IMR-90 (cell line): ENCODE measurements at regions not wholly inside any gene's neighbourhood (a gene's known extent, or its start where the extent isn't known, plus 50 kb on each side); places are given as distances from the start of the nearest gene placed in this dataset.
"Not testable (repeated sequence)": the region's sequence is repeated elsewhere in the genome, so short reads cannot be mapped to it uniquely, and the experiment has no call there.

Source experiments
- ATAC-seq: fragments of 200-7000 bp; cut with Tn5 transposase; 2 replicates; pipeline ENCODE4 v1.9.1; 2020; ENCODE audit warnings: low read depth, mild to moderate bottlenecking, moderate library complexity
- BruUV-seq: library from RNA; stranded (reverse); fragments of 400-500 nt; replicated peaks from 2 replicates; lab custom pipeline; 2021; lab: Mats Ljungman, UMichigan
- CTCF ChIA-PET: fragments of 300-600 bp; formaldehyde crosslinking; extraction: SDS; loops from one replicate; lab custom pipeline; 2021; ENCODE audit warnings: antibody characterized with exemption; lab: Yijun Ruan, JAX
- POLR2A ChIA-PET: fragments of 300-600 bp; sonication (Branson Sonifier 250); formaldehyde crosslinking; loops from one replicate; lab custom pipeline; 2022; ENCODE audit warnings: antibody characterized with exemption; ENCODE audit not compliant: unreplicated experiment; lab: Charles Lee
- DNase-seq: peaks from one replicate; pipeline ENCODE4 v3.0.0; 2013
- H2AFZ ChIP-seq: replicated peaks from 2 replicates; pipeline ENCODE3; 2013; ENCODE audit warnings: low read length, mild to moderate bottlenecking; ENCODE audit not compliant: poor library complexity
- H2AK5ac ChIP-seq: 2 replicates; pipeline ENCODE4 v1.6.1; 2013; ENCODE audit warnings: low read depth, low read length, inconsistent platforms
- H2AK9ac ChIP-seq: replicated peaks from 2 replicates; pipeline ENCODE3; 2013; ENCODE audit warnings: mild to moderate bottlenecking, low read depth, low read length, moderate library complexity; ENCODE audit not compliant: poor library complexity
- H2BK120ac ChIP-seq: 2 replicates; pipeline ENCODE4 v1.6.1; 2013; ENCODE audit warnings: low read depth, low read length, inconsistent platforms
- H2BK15ac ChIP-seq: 3 replicates; pipeline ENCODE4 v1.6.1; 2013; ENCODE audit warnings: low read depth, low read length, inconsistent platforms
- H2BK20ac ChIP-seq: 2 replicates; pipeline ENCODE4 v1.6.1; 2013; ENCODE audit warnings: low read depth, mild to moderate bottlenecking, inconsistent platforms, low read length, moderate library complexity
- H2BK5ac ChIP-seq: 2 replicates; pipeline ENCODE4 v1.6.1; 2013; ENCODE audit warnings: mild to moderate bottlenecking, low read depth, low read length, inconsistent platforms; ENCODE audit not compliant: poor library complexity, severe bottlenecking
- H3K14ac ChIP-seq: replicated peaks from 2 replicates; pipeline ENCODE4 v1.6.1; 2013; ENCODE audit warnings: low read depth, low read length, inconsistent platforms
- H3K18ac ChIP-seq: 2 replicates; pipeline ENCODE4 v1.6.1; 2013; ENCODE audit warnings: low read depth, low read length, control low read depth
- H3K23ac ChIP-seq: 2 replicates; pipeline ENCODE4 v1.6.1; 2013; ENCODE audit warnings: low read depth, low read length, inconsistent platforms
- H3K27ac ChIP-seq: 2 replicates; pipeline ENCODE4 v1.5.1; 2013; ENCODE audit warnings: mild to moderate bottlenecking, control low read depth, low read length; ENCODE audit not compliant: insufficient read depth
- H3K27me3 ChIP-seq: 2 replicates; pipeline ENCODE4 v1.6.1; 2013; ENCODE audit warnings: low read length; ENCODE audit not compliant: control insufficient read depth, insufficient read depth
- H3K36me3 ChIP-seq: 2 replicates; pipeline ENCODE4 v1.6.1; 2013; ENCODE audit warnings: low read length, mixed read lengths; ENCODE audit not compliant: control insufficient read depth, insufficient read depth
- H3K4ac ChIP-seq: 2 replicates; pipeline ENCODE4 v1.6.1; 2013; ENCODE audit warnings: low read depth, low read length, inconsistent platforms
- H3K4me1 ChIP-seq: 2 replicates; pipeline ENCODE4 v1.6.1; 2013; ENCODE audit warnings: low read length, mixed read lengths; ENCODE audit not compliant: control insufficient read depth, insufficient read depth
- H3K4me2 ChIP-seq: 2 replicates; pipeline ENCODE4 v1.6.1; 2013; ENCODE audit warnings: low read depth, mild to moderate bottlenecking, control low read depth, low read length, moderate library complexity
- H3K4me3 ChIP-seq: 2 replicates; pipeline ENCODE4 v1.5.1; 2013; ENCODE audit warnings: low read depth, mild to moderate bottlenecking, control low read depth, low read length, moderate library complexity; ENCODE audit not compliant: insufficient read depth
- H3K56ac ChIP-seq: 2 replicates; pipeline ENCODE4 v1.6.1; 2013; ENCODE audit warnings: low read length, inconsistent platforms; ENCODE audit not compliant: insufficient read depth; ENCODE audit errors: extremely low read depth
- H3K79me1 ChIP-seq, 2 experiments: 2 replicates each; pipeline ENCODE4 v1.6.1; 2013; ENCODE audit warnings: low read length in 2 of 2, inconsistent platforms in 1 of 2, low read depth in 1 of 2
- H3K9ac ChIP-seq: 2 replicates; pipeline ENCODE4 v1.6.1; 2013; ENCODE audit warnings: low read depth, low read length, control low read depth
- H3K9me1 ChIP-seq: 2 replicates; pipeline ENCODE4 v1.6.1; 2013; ENCODE audit warnings: low read length, inconsistent platforms; ENCODE audit not compliant: insufficient read depth
- H3K9me3 ChIP-seq: 2 replicates; pipeline ENCODE4 v1.6.1; 2013; ENCODE audit warnings: low read length; ENCODE audit not compliant: control insufficient read depth, insufficient read depth
- H4K20me1 ChIP-seq: 2 replicates; pipeline ENCODE4 v1.6.1; 2013; ENCODE audit warnings: low read length, inconsistent platforms; ENCODE audit not compliant: insufficient read depth
- H4K5ac ChIP-seq: 2 replicates; pipeline ENCODE4 v1.6.1; 2013; ENCODE audit warnings: mild to moderate bottlenecking, low read depth, low read length, control low read depth
- H4K8ac ChIP-seq, 2 experiments: 2 replicates each; pipeline ENCODE4 v1.6.1; 2013; ENCODE audit warnings: low read depth in 2 of 2, low read length in 2 of 2, control low read depth in 1 of 2, inconsistent platforms in 1 of 2
- H4K91ac ChIP-seq: 2 replicates; pipeline ENCODE4 v1.6.1; 2013; ENCODE audit warnings: low read depth, low read length, inconsistent platforms; ENCODE audit not compliant: insufficient read depth
- CHD1 ChIP-seq: IDR thresholded peaks from 2 replicates; pipeline ENCODE4 v1.6.1; 2012; ENCODE audit warnings: low read depth, low read length, improper control_type of control experiment
- FOS ChIP-seq: fragments of 150-350 bp; IDR thresholded peaks from 2 replicates; pipeline ENCODE4 v1.6.1; 2016; ENCODE audit warnings: low read depth, low read length
- MAZ ChIP-seq: IDR thresholded peaks from 2 replicates; pipeline ENCODE4 v1.6.1; 2012; ENCODE audit warnings: low read depth, mild to moderate bottlenecking, low read length, improper control_type of control experiment, moderate library complexity, borderline replicate concordance
- MXI1 ChIP-seq: IDR thresholded peaks from 2 replicates; pipeline ENCODE4 v1.6.1; 2012; ENCODE audit warnings: low read depth, mild to moderate bottlenecking, low read length, moderate library complexity, borderline replicate concordance
- RFX5 ChIP-seq: IDR thresholded peaks from 2 replicates; pipeline ENCODE4 v1.8.0; 2012; ENCODE audit warnings: low read depth, mild to moderate bottlenecking, low read length, moderate library complexity
- USF2 ChIP-seq: fragments of 150-350 bp; IDR thresholded peaks from 2 replicates; pipeline ENCODE4 v1.6.1; 2017; ENCODE audit warnings: mild to moderate bottlenecking, antibody characterized with exemption, low read length, low read depth
- WGBS, 2 experiments: methylation state at CpG; one replicate each; pipeline versions ENCODE4 v1.1.5 to v1.1.7; 2013; ENCODE audit warnings: missing lambda C conversion rate in 2 of 2; ENCODE audit not compliant: insufficient read length in 1 of 2; ENCODE audit errors: extremely low coverage in 2 of 2; 5-methylcytosine and 5-hydroxymethylcytosine counted together
- dilution Hi-C: fragments of 300-500 bp; cut with HindIII; formaldehyde crosslinking; loops from one replicate; pipeline ENCODE4 v1.14.3; 2018; ENCODE audit warnings: low sequenced_read_pairs; ENCODE audit not compliant: unreplicated experiment
- in situ Hi-C: fragments of 300-500 bp; cut with MboI; formaldehyde crosslinking; loops from 3 replicates; pipeline ENCODE4 v1.14.3; 2019; ENCODE audit warnings: low sequenced_read_pairs, inconsistent platforms, mixed read lengths
- intact Hi-C: fragments of 100-400 bp; cut with micrococcal nuclease; formaldehyde crosslinking; loops from 2 replicates; pipeline ENCODE4 v1.10.0; 2022

DNA sequence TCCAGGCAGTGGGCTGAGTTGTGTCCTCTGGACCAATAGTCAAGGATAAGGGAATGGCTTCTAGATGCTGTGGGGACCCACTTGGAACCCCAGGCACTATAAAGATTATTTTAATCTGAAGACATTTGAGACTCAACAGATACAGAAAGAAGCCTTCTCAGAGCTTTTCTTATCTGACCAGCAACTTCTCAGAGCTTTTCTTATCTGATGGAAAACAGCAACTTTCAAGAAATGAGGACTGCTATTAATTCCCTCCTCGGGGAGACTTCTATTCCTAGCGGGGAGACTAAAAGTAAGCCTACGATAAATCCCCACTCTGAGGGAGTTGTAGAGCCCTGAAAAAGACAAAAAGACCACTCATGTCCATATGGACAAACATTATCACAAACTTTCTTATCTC, 160.5 kb downstream of the RNASET2 start:
- H3K4ac ChIP-seq = no peak overlapping the region
- ATAC-seq (no peak), DNase-seq (no peak)
- no peak overlapping the region for H3K23ac ChIP-seq
- H2BK120ac ChIP-seq = no peak overlapping the region
- no peak overlapping the region for H3K18ac ChIP-seq
- no peak overlapping the region for H3K56ac ChIP-seq
- H3K4me3 ChIP-seq = no peak overlapping the region
- H2AK9ac ChIP-seq = no peak overlapping the region
- H3K27me3 ChIP-seq = no peaks in the 10 kb centered on the region; the same call in 1 of the 2 replicates
- no peak overlapping the region for H2AK5ac ChIP-seq
- H4K20me1 ChIP-seq = no peaks in the 10 kb centered on the region
- no peaks in the 10 kb centered on the region for H3K4me1 ChIP-seq
- H3K9me3 ChIP-seq = no peaks in the 10 kb centered on the region
- no peak overlapping the region for H3K4me2 ChIP-seq
- H3K14ac ChIP-seq = no peak overlapping the region
- no peak for TF ChIP-seq USF2
- no peak for TF ChIP-seq MAZ
- no peak for TF ChIP-seq MXI1
- no peak for TF ChIP-seq RFX5
- TF ChIP-seq FOS = no peak
- no peak for TF ChIP-seq CHD1
- H2AFZ ChIP-seq = no peak overlapping the region
- H2BK15ac ChIP-seq = no peak overlapping the region
- CTCF ChIA-PET = no interaction called here
- intact Hi-C loops = no loop called here
- H3K9me1 ChIP-seq = no peaks in the 10 kb centered on the region
- no peak overlapping the region for H2BK20ac ChIP-seq
- H3K9ac ChIP-seq = no peak overlapping the region
- no CpG with 5 or more reads among the region's 3 CpGs for WGBS, 2 experiments
- no peak overlapping the region for H2BK5ac ChIP-seq
- H4K91ac ChIP-seq = no peak overlapping the region
- no peak overlapping the region for H4K8ac ChIP-seq
- H3K79me1 ChIP-seq = no peaks in the 10 kb centered on the region
- dilution Hi-C loops = no loop called here
- no peak overlapping the region for H3K27ac ChIP-seq
- H4K5ac ChIP-seq = no peak overlapping the region
- POLR2A ChIA-PET = no interaction called here
- BruUV-seq = no TSS peak
- in situ Hi-C loops = no loop called here
- H3K36me3 ChIP-seq = no peaks in the 10 kb centered on the region

GRCh38 chr6:166790808-166791207, 163.8 kb upstream of the RPS6KA2 start:
- H2AFZ ChIP-seq, H2BK5ac ChIP-seq, H3K18ac ChIP-seq, H3K27me3 ChIP-seq, H2BK20ac ChIP-seq, H4K91ac ChIP-seq, H3K56ac ChIP-seq, H3K4me3 ChIP-seq, H2AK9ac ChIP-seq, H3K9me3 ChIP-seq, H3K4ac ChIP-seq, H3K4me1 ChIP-seq, H3K14ac ChIP-seq, H4K5ac ChIP-seq, DNase-seq, BruUV-seq, H3K9me1 ChIP-seq, intact Hi-C loops, H2BK120ac ChIP-seq, H2AK5ac ChIP-seq, H2BK15ac ChIP-seq, dilution Hi-C loops, in situ Hi-C loops, POLR2A ChIA-PET, CTCF ChIA-PET, H3K4me2 ChIP-seq, H4K20me1 ChIP-seq, H3K79me1 ChIP-seq, H4K8ac ChIP-seq, H3K36me3 ChIP-seq, H3K9ac ChIP-seq, H3K23ac ChIP-seq, ATAC-seq, H3K27ac ChIP-seq: not testable (repeated sequence)
- WGBS, 2 experiments = no CpG with 5 or more reads among the region's 3 CpGs
